Spleen (tissue), 11 donors: ENCODE measurements at regions not wholly inside any gene's neighbourhood (a gene's known extent, or its start where the extent isn't known, plus 50 kb on each side); places are given as distances from the start of the nearest gene placed in this dataset.

Experiments used
- DNase-seq: peaks from one replicate; pipeline ENCODE4 v3.0.0-alpha.2; 2020
- H3K27ac ChIP-seq, 8 donors: fragments of 200-600 bp; sonication (generic) in 7 of 8; 1 replicate in 4 of 8; 2 replicates in 4 of 8; pipeline versions ENCODE4 v1.5.0 to v1.8.0; 2016 to 2021; ENCODE audit warnings: inconsistent platforms in 4 of 8, mild to moderate bottlenecking in 4 of 8, moderate library complexity in 1 of 8
- H3K27me3 ChIP-seq, 7 donors: fragments of 200-600 bp; sonication (generic) in 6 of 7; replicated peaks in 1 of 7; 1 replicate in 4 of 7; 2 replicates in 3 of 7; pipeline versions ENCODE4 v1.5.0 to v1.8.0; 2016 to 2021; ENCODE audit warnings: inconsistent platforms in 3 of 7, mild to moderate bottlenecking in 1 of 7
- H3K36me3 ChIP-seq, 6 donors: fragments of 200-600 bp; sonication (generic) in 5 of 6; 1 replicate in 4 of 6; 2 replicates in 2 of 6; pipeline versions ENCODE4 v1.5.0 to v1.8.0; 2016 to 2021; ENCODE audit warnings: inconsistent platforms in 2 of 6
- H3K4me1 ChIP-seq, 6 donors: fragments of 200-600 bp; sonication (generic) in 5 of 6; 1 replicate in 3 of 6; 2 replicates in 3 of 6; pipeline versions ENCODE4 v1.5.0 to v1.8.0; 2016 to 2021; ENCODE audit warnings: inconsistent platforms in 3 of 6
- H3K4me3 ChIP-seq, 8 donors: fragments of 200-600 bp; sonication (generic) in 7 of 8; 1 replicate in 4 of 8; 2 replicates in 4 of 8; pipeline versions ENCODE4 v1.5.0 to v1.8.0; 2016 to 2021; ENCODE audit warnings: inconsistent platforms in 4 of 8, mild to moderate bottlenecking in 4 of 8, moderate library complexity in 2 of 8
- H3K9me3 ChIP-seq, 8 donors: fragments of 200-600 bp; sonication (generic) in 7 of 8; 1 replicate in 4 of 8; 2 replicates in 4 of 8; pipeline versions ENCODE4 v1.5.0 to v1.8.0; 2016 to 2021; ENCODE audit warnings: inconsistent platforms in 4 of 8
- CTCF ChIP-seq, 11 experiments: fragments of 200-600 bp in 7 of 11; fragments of 450-650 bp in 4 of 11; sonication (generic) in 4 of 11; IDR thresholded peaks in 8 of 11; conservative IDR thresholded peaks in 3 of 11; 1 replicate in 7 of 11; 2 replicates in 4 of 11; pipeline versions ENCODE4 v1.4.0 to v1.8.0; 2016 to 2021; ENCODE audit warnings: antibody characterized with exemption in 11 of 11, inconsistent platforms in 4 of 11, mild to moderate bottlenecking in 1 of 11
- POLR2A ChIP-seq, 3 donors: fragments of 450-650 bp; IDR thresholded peaks; one replicate each; pipeline ENCODE4 v1.5.1; 2017; ENCODE audit warnings: antibody characterized with exemption in 3 of 3, mild to moderate bottlenecking in 1 of 3
- POLR2AphosphoS5 ChIP-seq, 3 donors: sonication (generic); formaldehyde crosslinking; IDR thresholded peaks; one replicate each; pipeline ENCODE4 v1.5.1; 2017; ENCODE audit warnings: antibody characterized with exemption in 3 of 3
- WGBS, 5 donors: extraction: QIAGEN DNeasy Blood & Tissue Kit in 3 of 5; methylation state at CpG; one replicate each; pipeline versions ENCODE4 v1.1.5 to v1.1.7; 2013 to 2018; 5-methylcytosine and 5-hydroxymethylcytosine counted together
- intact Hi-C: fragments of 100-400 bp; cut with DNase I; formaldehyde crosslinking; loops from one replicate; pipeline ENCODE4 v1.15.0; 2023; ENCODE audit warnings: low total_unique reads
- donor health status: healthy with polysubstance abuse.
- donor health status: DM: no; HTN: no; CAD: no; lungs with moderate emphysema.
- donor health status: DM: no; HTN: no; CAD: no.
- donor health status: Bipolar disorder and iron deficiency.
- donor health status: healthy.
- donor health status: DM: no; HTN: no; CAD: no.
- donor health status: DM: yes; HTN: yes; CAD: no.

DNA sequence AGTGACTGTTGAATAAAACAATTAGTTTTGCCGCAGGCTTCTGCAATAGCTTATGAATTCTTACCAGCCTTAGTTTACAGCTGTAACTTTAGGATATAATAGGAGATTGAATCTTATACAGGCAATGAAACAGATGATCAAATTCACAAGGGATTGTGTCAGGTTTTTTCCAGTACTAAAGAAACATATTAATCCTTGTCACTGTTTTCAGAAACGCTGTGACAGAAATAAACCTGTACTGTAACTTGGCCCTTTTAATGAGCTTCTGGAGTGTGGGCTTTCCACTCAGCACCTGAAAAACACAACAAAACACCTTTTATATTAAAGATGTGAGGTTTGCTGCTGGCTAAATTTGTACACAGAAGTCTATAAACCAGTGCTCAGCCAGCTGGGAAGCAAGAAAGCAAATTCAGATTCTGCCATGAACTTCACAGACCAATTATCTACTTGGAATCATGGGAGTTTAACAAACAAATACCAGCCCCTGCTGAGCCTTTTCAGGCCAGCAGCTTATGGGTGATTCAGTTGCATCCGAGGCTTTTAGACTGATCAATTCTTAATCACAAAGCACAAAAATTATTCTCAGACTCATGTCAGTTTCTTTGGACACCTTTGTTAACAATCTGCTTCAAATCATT lies 109.5 kb downstream of the FOXG1 start:
- H3K36me3 ChIP-seq = no peaks in the 10 kb centered on the region
- no peaks in the 10 kb centered on the region for H3K9me3 ChIP-seq
- H3K4me3 ChIP-seq = no peak overlapping the region
- intact Hi-C loops = no loop called here
- DNase-seq = no peak
- H3K27ac ChIP-seq = no peak overlapping the region
- H3K27me3 ChIP-seq = no peaks in the 10 kb centered on the region
- no peaks in the 10 kb centered on the region for H3K4me1 ChIP-seq
- WGBS, 5 donors = 58 to 66% (median 65%) methylated on average over 3 of the region's 3 CpGs
- TF ChIP-seq POLR2AphosphoS5 (IDR thresholded peaks at IDR 0.05) (no peak), POLR2A (IDR thresholded peaks at IDR 0.05) (no peak), CTCF (IDR thresholded peaks at IDR 0.05 in 8 of 11, conservative IDR thresholded peaks at IDR 0.05 in 3 of 11) (no peak)

- 81 to 88% (median 83%) methylated on average over 4 of the region's 4 CpGs for WGBS, 5 donors
- no peak overlapping the region for H3K27ac ChIP-seq
- no peaks in the 10 kb centered on the region for H3K27me3 ChIP-seq
- no peak for TF ChIP-seq CTCF (IDR thresholded peaks at IDR 0.05 in 8 of 11, conservative IDR thresholded peaks at IDR 0.05 in 3 of 11)
- no peak for TF ChIP-seq POLR2A (IDR thresholded peaks at IDR 0.05)
- no peak for TF ChIP-seq POLR2AphosphoS5 (IDR thresholded peaks at IDR 0.05)
- DNase-seq = no peak
- no peaks in the 10 kb centered on the region for H3K4me1 ChIP-seq
- H3K4me3 ChIP-seq = no peak overlapping the region
- H3K36me3 ChIP-seq = no peaks in the 10 kb centered on the region
- H3K9me3 ChIP-seq = no peaks in the 10 kb centered on the region
- intact Hi-C loops = no loop called here
These were observed 110.0 kb downstream of the FOXG1 start for GRCh38 chr14:28876572-28876945.

GRCh38 chr14:28877923-28878322 lies 111.3 kb downstream of the FOXG1 start:
- Histone ChIP-seq H3K27me3 (no peaks in the 10 kb centered on the region), H3K27ac (no peak overlapping the region), H3K9me3 (no peaks in the 10 kb centered on the region), H3K4me1 (no peaks in the 10 kb centered on the region), H3K36me3 (no peaks in the 10 kb centered on the region), H3K4me3 (no peak overlapping the region)
- no peak for DNase-seq
- intact Hi-C loops = no loop called here
- TF ChIP-seq POLR2A (IDR thresholded peaks at IDR 0.05) (no peak), POLR2AphosphoS5 (IDR thresholded peaks at IDR 0.05) (no peak), CTCF (IDR thresholded peaks at IDR 0.05 in 8 of 11, conservative IDR thresholded peaks at IDR 0.05 in 3 of 11) (no peak)

- Histone ChIP-seq H3K27ac (no peak overlapping the region), H3K36me3 (no peaks in the 10 kb centered on the region), H3K9me3 (no peaks in the 10 kb centered on the region), H3K4me3 (no peak overlapping the region), H3K27me3 (no peaks in the 10 kb centered on the region), H3K4me1 (no peaks in the 10 kb centered on the region)
- no peak for DNase-seq
- TF ChIP-seq POLR2AphosphoS5 (IDR thresholded peaks at IDR 0.05) (no peak), CTCF (IDR thresholded peaks at IDR 0.05 in 8 of 11, conservative IDR thresholded peaks at IDR 0.05 in 3 of 11) (no peak), POLR2A (IDR thresholded peaks at IDR 0.05) (no peak)
- intact Hi-C loops = no loop called here
- WGBS, 5 donors = 69 to 82% (median 75%) methylated on average over 5 of the region's 5 CpGs
These were observed 113.0 kb downstream of the FOXG1 start for GRCh38 chr14:28879573-28879996.
